Thoracic aorta (tissue), 2 donors: ENCODE measurements at regions not wholly inside any gene's neighbourhood (a gene's known extent, or its start where the extent isn't known, plus 50 kb on each side); places are given as distances from the start of the nearest gene placed in this dataset.

Experiments used
- ATAC-seq: fragments of 150-250 bp; one replicate; pipeline ENCODE4 v1.8.0; 2017; ENCODE audit warnings: low read depth; ENCODE audit not compliant: insufficient number of reproducible peaks, low FRiP score
- DNase-seq: peaks from one replicate; pipeline ENCODE4 v3.0.0-alpha.2; 2020; ENCODE audit warnings: low spot score
- H3K27ac ChIP-seq, 2 donors: fragments of 200-600 bp; sonication (generic); 1 replicate in 1 of 2; 2 replicates in 1 of 2; pipeline ENCODE4 v1.5.1; 2016; ENCODE audit warnings: mild to moderate bottlenecking in 2 of 2, moderate library complexity in 2 of 2
- H3K27me3 ChIP-seq: fragments of 200-600 bp; sonication (generic); replicated peaks from 2 replicates; pipeline ENCODE4 v1.6.0; 2016; ENCODE audit warnings: mild to moderate bottlenecking; ENCODE audit not compliant: insufficient read depth
- H3K36me3 ChIP-seq: fragments of 200-600 bp; sonication (generic); one replicate; pipeline ENCODE4 v1.5.1; 2016
- H3K4me1 ChIP-seq, 2 donors: fragments of 200-600 bp; sonication (generic); 1 replicate in 1 of 2; 2 replicates in 1 of 2; pipeline versions ENCODE4 v1.5.1 to v1.6.0; 2016; ENCODE audit warnings: low read depth in 2 of 2, mild to moderate bottlenecking in 1 of 2; ENCODE audit not compliant: control insufficient read depth in 1 of 2
- H3K4me3 ChIP-seq: fragments of 200-600 bp; sonication (generic); 2 replicates; pipeline ENCODE4 v1.5.1; 2016; ENCODE audit warnings: mild to moderate bottlenecking
- H3K9me3 ChIP-seq: fragments of 200-600 bp; sonication (generic); 2 replicates; pipeline ENCODE4 v1.5.1; 2016
- TF ChIP-seq, protein P1 (sequence below): fragments of 200-600 bp; sonication (generic); IDR thresholded peaks from one replicate; pipeline ENCODE4 v1.5.1; 2019; ENCODE audit warnings: antibody characterized with exemption

DNA sequence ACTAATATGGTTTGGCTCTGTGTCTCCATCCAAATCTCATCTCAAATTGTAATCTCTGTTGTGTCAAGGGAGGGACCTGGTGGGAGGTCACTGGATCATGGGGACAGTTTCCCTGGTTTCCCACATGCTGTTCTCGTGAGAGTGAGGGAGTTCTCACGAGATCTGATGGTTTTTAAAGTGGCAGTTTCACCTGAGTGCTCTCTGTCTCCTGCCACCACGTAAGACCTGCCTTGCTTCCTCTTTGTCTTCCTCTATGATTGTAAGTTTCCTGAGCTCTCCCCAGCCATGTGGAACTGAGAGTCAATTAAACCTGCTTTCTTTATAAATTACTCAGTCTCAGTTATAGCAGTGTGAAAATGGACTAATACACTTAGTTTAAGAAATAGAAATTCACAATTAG lies 228.9 kb downstream of the CD47 start:
- Histone ChIP-seq H3K4me1 (no peaks in the 10 kb centered on the region), H3K4me3 (no peak overlapping the region), H3K36me3 (no peaks in the 10 kb centered on the region), H3K27me3 (no peaks in the 10 kb centered on the region), H3K27ac (no peak overlapping the region), H3K9me3 (no peaks in the 10 kb centered on the region)
- ATAC-seq (no peak), DNase-seq (no peak)
- TF ChIP-seq, protein P1, sequence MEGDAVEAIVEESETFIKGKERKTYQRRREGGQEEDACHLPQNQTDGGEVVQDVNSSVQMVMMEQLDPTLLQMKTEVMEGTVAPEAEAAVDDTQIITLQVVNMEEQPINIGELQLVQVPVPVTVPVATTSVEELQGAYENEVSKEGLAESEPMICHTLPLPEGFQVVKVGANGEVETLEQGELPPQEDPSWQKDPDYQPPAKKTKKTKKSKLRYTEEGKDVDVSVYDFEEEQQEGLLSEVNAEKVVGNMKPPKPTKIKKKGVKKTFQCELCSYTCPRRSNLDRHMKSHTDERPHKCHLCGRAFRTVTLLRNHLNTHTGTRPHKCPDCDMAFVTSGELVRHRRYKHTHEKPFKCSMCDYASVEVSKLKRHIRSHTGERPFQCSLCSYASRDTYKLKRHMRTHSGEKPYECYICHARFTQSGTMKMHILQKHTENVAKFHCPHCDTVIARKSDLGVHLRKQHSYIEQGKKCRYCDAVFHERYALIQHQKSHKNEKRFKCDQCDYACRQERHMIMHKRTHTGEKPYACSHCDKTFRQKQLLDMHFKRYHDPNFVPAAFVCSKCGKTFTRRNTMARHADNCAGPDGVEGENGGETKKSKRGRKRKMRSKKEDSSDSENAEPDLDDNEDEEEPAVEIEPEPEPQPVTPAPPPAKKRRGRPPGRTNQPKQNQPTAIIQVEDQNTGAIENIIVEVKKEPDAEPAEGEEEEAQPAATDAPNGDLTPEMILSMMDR = no peak

DNA sequence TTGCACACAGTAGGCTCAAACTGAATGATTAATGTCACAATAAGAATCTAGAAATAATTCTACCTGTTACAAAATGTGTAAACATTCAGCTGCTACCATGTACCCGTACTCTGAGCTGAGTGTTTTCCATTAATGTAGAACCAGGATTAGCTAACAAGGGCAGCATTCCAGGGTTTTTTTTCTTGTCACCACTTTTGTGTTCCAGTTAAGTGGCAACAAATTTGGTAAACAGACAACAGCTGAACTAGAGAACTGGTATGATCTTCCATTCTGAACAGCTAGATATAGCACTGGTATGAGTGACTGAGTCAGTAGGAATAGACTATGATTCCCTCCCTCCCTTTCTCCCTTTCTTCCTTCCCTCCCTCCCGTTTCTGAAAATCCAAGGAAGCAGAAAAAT lies 229.4 kb downstream of the CD47 start:
- DNase-seq = no peak
- Histone ChIP-seq H3K27me3 (no peaks in the 10 kb centered on the region), H3K4me3 (no peak overlapping the region), H3K36me3 (no peaks in the 10 kb centered on the region), H3K9me3 (no peaks in the 10 kb centered on the region), H3K27ac (no peak overlapping the region), H3K4me1 (no peaks in the 10 kb centered on the region)
- no peak for ATAC-seq
- TF ChIP-seq, protein P1 = no peak
